Esophagus muscularis mucosa (tissue), 4 donors: ENCODE measurements at regions not wholly inside any gene's neighbourhood (a gene's known extent, or its start where the extent isn't known, plus 50 kb on each side); places are given as distances from the start of the nearest gene placed in this dataset.

Source experiments
- CTCF ChIP-seq, 3 experiments: fragments of 200-600 bp in 2 of 3; fragments of 450-650 bp in 1 of 3; sonication (generic) in 2 of 3; IDR thresholded peaks; one replicate each; pipeline ENCODE4 v1.5.1; 2017 to 2019; ENCODE audit warnings: antibody characterized with exemption in 3 of 3, mild to moderate bottlenecking in 2 of 3, moderate library complexity in 1 of 3
- EP300 ChIP-seq: sonication (generic); formaldehyde crosslinking; IDR thresholded peaks from one replicate; pipeline ENCODE4 v1.6.1; 2017; ENCODE audit warnings: antibody characterized with exemption
- POLR2A ChIP-seq: fragments of 450-650 bp; IDR thresholded peaks from one replicate; pipeline ENCODE4 v1.6.1; 2017; ENCODE audit warnings: antibody characterized with exemption, moderate library complexity, mild to moderate bottlenecking, low read depth

- TF ChIP-seq EP300 = no peak
- no peak for TF ChIP-seq CTCF (IDR thresholded peaks at IDR 0.05)
- no peak for TF ChIP-seq POLR2A
These were observed 59.0 kb upstream of the IGFBP5 start for GRCh38 chr2:216754336-216754735.
